ENCODE measurements at regions not wholly inside any gene's neighbourhood (a gene's known extent, or its start where the extent isn't known, plus 50 kb on each side); places are given as distances from the start of the nearest gene placed in this dataset.

DNA sequence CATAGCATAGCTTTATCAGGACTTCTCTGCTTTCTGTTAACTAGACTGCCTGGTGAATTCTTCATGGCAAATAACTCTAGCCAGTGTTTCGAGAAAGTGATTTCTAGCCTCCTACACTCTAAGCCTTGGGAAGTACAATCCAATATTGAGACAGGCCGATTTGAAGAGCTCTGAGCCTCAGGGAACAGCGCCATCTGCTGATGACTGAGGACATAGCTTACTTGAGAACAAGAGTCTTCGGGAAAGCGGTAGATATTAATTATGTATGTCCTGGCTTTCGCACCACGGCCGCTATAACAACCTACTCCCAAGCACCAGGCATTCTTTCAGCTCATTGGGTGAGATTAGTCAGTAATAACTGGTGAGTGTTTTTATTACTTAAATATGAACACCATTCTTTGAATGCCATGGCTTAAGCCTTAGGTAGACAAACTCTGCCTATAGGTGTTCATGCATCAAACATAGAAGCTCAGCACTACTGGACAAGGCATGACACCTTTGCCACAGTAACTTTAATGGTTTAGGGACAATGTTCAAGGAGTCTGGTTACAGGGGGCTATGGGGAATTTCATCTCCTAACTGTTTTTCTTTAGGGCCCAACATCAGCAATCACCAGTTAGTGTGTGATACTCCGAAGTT, 518.6 kb downstream of the BMP2 start:
- H3K4me3 ChIP-seq (ENCODE audit: control insufficient read depth, low read depth, low read length), result no peak overlapping the region
- peak; percentile 46 for DNase-seq (ENCODE audit: low read depth)
- TF ChIP-seq, protein P1, sequence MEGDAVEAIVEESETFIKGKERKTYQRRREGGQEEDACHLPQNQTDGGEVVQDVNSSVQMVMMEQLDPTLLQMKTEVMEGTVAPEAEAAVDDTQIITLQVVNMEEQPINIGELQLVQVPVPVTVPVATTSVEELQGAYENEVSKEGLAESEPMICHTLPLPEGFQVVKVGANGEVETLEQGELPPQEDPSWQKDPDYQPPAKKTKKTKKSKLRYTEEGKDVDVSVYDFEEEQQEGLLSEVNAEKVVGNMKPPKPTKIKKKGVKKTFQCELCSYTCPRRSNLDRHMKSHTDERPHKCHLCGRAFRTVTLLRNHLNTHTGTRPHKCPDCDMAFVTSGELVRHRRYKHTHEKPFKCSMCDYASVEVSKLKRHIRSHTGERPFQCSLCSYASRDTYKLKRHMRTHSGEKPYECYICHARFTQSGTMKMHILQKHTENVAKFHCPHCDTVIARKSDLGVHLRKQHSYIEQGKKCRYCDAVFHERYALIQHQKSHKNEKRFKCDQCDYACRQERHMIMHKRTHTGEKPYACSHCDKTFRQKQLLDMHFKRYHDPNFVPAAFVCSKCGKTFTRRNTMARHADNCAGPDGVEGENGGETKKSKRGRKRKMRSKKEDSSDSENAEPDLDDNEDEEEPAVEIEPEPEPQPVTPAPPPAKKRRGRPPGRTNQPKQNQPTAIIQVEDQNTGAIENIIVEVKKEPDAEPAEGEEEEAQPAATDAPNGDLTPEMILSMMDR (IDR thresholded peaks at IDR 0.05; ENCODE audit: control insufficient read depth, insufficient read depth, low read depth, low read length, missing control alignments), result peak; percentile 88

DNA sequence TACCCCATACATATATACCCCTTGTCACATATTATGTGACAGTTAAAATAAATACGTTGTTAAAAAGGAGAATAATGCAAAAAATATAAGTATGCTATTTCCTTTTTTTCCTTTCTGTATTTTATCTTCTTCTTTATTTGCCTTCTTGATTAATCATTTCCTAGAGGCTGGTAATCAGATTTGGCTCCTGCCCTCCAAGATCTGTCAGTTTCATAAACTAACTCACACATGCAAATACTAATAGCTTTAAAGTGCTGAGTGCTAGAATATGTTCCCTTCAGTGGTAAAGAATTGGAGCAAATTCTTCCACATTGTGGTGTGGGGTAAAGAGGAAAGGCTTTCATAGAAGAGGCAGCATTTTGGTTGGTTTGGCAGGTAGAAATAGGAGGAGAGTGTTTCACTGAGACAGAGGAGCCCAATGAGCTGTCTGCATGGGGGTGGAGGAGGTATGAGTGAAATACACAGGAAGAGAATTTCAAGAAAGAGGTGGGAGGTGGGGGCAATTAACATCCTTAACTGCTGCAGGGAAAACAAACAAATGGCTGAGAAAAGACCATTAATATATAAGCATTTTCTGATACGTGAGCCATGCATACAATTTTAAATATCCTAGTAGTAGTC, 523.9 kb downstream of the BMP2 start:
- TF ChIP-seq, protein P1 (IDR thresholded peaks at IDR 0.05; ENCODE audit: control insufficient read depth, insufficient read depth, low read depth, low read length, missing control alignments), result no peak
- DNase-seq (ENCODE audit: low read depth), result no peak
- no peak overlapping the region for H3K4me3 ChIP-seq (ENCODE audit: control insufficient read depth, low read depth, low read length)

DNA sequence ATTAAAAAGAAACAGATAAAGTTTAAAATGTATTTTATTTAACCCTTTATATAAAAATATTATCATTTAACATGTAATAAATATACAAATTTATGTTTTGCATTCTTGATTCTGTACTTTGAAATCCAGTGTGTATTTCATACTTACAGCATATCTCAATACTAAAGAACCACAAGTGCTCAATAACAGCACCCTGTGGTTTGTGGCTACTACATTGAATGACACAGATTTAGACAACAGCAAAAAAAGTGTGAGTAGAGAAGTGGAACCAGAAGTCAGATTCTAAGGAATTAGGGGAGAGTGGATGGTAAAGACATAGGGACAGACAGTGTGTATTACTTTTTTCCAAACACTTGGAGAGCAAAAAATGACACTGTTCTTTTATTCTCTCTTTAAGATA, 524.5 kb downstream of the BMP2 start:
- TF ChIP-seq, protein P1 (IDR thresholded peaks at IDR 0.05; ENCODE audit: control insufficient read depth, insufficient read depth, low read depth, low read length, missing control alignments), result no peak
- H3K4me3 ChIP-seq (ENCODE audit: control insufficient read depth, low read depth, low read length), result no peak overlapping the region
- no peak for DNase-seq (ENCODE audit: low read depth)

DNA sequence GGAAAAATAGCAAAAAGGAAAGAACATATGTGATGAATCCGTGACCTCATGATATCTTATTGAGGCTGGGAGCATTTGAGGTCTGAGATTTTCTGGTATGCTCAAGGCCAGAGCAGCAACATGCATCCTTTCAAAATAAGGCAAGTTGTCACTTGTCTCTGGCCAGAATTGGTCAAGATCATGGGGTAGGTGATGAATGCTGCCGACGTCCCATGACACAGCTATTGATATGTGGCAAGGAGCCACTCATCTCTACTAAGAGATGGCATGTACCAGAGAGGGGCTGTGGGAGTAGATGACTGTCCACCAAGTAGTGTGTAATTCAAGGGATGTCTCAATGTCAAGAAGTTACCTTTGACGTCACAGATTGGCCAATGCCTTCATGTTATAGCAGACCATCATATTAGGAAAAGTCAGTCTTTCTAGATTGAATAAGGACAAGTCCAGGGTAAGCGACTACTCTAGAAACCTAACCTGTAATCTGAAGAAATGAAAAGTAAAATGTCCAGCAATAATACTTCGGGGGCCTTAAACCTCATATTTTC, 527.4 kb downstream of the BMP2 start:
- no peak overlapping the region for H3K4me3 ChIP-seq (ENCODE audit: control insufficient read depth, low read depth, low read length)
- TF ChIP-seq, protein P1 (IDR thresholded peaks at IDR 0.05; ENCODE audit: control insufficient read depth, insufficient read depth, low read depth, low read length, missing control alignments), result no peak
- no peak for DNase-seq (ENCODE audit: low read depth)

DNA sequence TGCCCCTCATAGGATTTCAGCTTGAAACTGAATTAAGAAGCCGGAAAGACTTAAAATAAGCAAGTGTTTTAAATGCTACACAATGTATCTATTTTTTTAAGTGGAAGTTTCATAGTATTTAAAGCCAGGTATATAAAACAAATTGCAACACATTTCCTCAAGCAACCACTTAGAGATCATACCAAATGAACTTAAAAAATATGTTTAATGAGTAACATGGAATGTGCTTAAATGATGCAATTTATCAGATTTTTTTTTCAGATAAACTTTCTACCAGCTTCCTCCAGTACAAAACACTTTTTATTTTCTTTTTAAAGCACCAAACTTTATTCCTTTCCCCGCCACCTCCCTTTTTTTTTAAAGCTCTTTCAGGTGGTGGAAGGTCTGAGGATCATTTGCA, 534.3 kb downstream of the BMP2 start:
- TF ChIP-seq, protein P1 (IDR thresholded peaks at IDR 0.05; ENCODE audit: control insufficient read depth, insufficient read depth, low read depth, low read length, missing control alignments), result no peak
- H3K4me3 ChIP-seq (ENCODE audit: control insufficient read depth, low read depth, low read length), result no peak overlapping the region
- no peak for DNase-seq (ENCODE audit: low read depth)

DNA sequence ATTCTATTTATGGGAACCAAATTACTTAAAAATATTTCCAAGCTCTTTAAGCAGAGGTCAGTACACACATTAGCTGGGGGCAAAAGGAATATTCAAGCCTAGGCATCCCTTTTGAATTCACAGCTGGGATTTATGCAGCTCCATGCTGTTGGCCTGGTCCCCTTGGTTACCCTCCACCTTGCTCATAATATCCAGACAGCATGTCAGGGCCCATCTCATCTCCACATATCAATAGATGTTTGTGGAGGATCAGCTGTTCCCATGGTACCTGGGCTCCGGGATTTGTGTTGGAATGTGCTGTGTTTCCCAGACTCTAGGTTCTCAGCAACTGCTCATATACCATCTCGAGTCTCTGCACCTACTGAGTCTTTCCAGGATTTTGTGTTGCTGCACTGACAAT, 534.8 kb downstream of the BMP2 start:
- no peak overlapping the region for H3K4me3 ChIP-seq (ENCODE audit: control insufficient read depth, low read depth, low read length)
- TF ChIP-seq, protein P1 (IDR thresholded peaks at IDR 0.05; ENCODE audit: control insufficient read depth, insufficient read depth, low read depth, low read length, missing control alignments), result no peak
- no peak for DNase-seq (ENCODE audit: low read depth)

Data from AG09309 (cell line).